Adrenal gland (tissue), 5 donors: ENCODE measurements at regions not wholly inside any gene's neighbourhood (a gene's known extent, or its start where the extent isn't known, plus 50 kb on each side); places are given as distances from the start of the nearest gene placed in this dataset.

Experiments
- POLR2A ChIP-seq, 2 donors: fragments of 450-650 bp; IDR thresholded peaks; one replicate each; pipeline ENCODE4 v1.6.1; 2017; ENCODE audit warnings: antibody characterized with exemption in 2 of 2, mild to moderate bottlenecking in 2 of 2, moderate library complexity in 1 of 2
- TF ChIP-seq, protein P1 (sequence below), 6 experiments: fragments of 450-650 bp in 4 of 6; fragments of 200-600 bp in 2 of 6; sonication (generic) in 1 of 6; IDR thresholded peaks; 1 replicate in 5 of 6; 2 replicates in 1 of 6; pipeline versions ENCODE4 v1.5.1 to v1.8.0; 2016 to 2021; ENCODE audit warnings: antibody characterized with exemption in 6 of 6, mild to moderate bottlenecking in 2 of 6, moderate library complexity in 1 of 6
- donor health status: DM: no; HTN: no; CAD: no.

DNA sequence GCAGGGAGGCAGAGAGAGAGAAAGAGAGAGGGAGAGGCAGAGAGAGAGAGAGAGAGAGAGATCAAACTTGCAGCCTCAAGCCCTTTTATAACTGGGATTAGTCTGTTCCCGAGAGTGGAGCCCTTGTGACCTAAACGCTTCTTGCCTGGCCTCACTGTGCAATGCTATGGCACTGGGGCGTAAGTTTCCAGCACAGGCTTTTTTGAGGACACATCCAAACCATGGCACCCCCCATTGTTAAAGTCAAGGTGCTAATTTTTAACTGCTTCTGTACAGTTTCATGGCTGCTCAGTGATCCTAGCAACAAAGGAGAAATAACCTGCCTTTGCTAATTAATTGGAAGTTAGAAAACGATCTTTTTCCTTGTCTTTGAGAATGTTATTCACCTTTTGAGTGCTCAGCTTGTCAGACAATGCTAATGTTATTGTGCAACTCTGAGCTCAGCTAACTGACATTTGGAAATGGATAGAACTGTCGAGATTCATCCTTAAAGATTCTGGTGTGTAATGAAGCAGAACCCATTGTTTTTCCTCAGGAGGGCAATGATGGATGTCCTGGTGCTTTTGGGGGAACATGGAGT is 268.4 kb downstream of the GLRX3 start:
- TF ChIP-seq, protein P1, sequence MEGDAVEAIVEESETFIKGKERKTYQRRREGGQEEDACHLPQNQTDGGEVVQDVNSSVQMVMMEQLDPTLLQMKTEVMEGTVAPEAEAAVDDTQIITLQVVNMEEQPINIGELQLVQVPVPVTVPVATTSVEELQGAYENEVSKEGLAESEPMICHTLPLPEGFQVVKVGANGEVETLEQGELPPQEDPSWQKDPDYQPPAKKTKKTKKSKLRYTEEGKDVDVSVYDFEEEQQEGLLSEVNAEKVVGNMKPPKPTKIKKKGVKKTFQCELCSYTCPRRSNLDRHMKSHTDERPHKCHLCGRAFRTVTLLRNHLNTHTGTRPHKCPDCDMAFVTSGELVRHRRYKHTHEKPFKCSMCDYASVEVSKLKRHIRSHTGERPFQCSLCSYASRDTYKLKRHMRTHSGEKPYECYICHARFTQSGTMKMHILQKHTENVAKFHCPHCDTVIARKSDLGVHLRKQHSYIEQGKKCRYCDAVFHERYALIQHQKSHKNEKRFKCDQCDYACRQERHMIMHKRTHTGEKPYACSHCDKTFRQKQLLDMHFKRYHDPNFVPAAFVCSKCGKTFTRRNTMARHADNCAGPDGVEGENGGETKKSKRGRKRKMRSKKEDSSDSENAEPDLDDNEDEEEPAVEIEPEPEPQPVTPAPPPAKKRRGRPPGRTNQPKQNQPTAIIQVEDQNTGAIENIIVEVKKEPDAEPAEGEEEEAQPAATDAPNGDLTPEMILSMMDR (IDR thresholded peaks at IDR 0.05): no peak
- TF ChIP-seq POLR2A (IDR thresholded peaks at IDR 0.05): no peak
